GM21737 (cell line): ENCODE measurements at regions not wholly inside any gene's neighbourhood (a gene's known extent, or its start where the extent isn't known, plus 50 kb on each side); places are given as distances from the start of the nearest gene placed in this dataset.
"Not testable (repeated sequence)": the region's sequence is repeated elsewhere in the genome, so short reads cannot be mapped to it uniquely, and the experiment has no call there.

ENCODE experiments used
- ATAC-seq: cut with Tn5 transposase; IDR thresholded peaks from one replicate; pipeline ENCODE4 v1.9.1; 2021; ENCODE audit warnings: mild to moderate bottlenecking, moderate library complexity; ENCODE audit not compliant: unreplicated experiment

- not testable (repeated sequence) for ATAC-seq
Observed at GRCh38 chr15:38797506-38797905, 232.9 kb upstream of the RASGRP1 start.

DNA sequence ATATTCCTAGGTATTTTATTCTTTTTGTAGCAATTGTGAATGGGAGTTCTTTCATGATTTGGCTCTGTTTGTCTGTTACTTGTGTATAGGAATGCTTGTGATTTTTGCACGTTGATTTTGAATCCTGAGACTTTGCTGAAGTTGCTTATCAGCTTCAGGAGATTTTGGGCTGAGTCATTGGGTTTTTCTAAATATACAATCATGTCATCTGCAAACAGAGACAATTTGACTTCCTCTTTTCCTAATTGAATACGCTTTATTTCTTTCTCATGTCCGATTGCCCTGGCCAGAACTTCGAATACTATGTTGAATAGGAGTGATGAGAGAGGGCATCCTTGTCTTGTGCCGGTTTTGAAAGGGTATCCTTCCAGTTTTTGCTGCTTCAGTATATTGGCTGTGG is 234.6 kb upstream of the RASGRP1 start:
- not testable (repeated sequence) for ATAC-seq

DNA sequence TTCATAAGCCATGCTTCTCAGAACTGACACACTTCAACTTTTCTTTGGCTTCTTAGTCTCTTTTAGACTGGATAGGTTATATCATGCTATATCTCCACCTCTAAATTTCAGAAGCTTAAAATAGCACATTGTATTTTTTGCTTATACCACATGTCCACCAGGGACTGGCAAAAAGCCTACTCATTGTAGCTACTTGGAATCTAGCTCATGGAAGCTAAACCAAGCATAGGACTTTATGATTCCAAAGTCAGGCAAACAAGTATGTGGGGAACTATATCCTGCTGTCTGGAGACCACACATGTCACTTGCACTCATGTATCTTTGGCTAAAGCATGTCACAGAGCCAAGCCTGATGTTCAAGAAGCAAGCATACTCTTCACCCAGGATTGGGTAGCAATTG is 245.0 kb upstream of the RASGRP1 start:
- ATAC-seq = no peak

- no peak for ATAC-seq
Observed at GRCh38 chr15:38810686-38811085, 246.1 kb upstream of the RASGRP1 start.

DNA sequence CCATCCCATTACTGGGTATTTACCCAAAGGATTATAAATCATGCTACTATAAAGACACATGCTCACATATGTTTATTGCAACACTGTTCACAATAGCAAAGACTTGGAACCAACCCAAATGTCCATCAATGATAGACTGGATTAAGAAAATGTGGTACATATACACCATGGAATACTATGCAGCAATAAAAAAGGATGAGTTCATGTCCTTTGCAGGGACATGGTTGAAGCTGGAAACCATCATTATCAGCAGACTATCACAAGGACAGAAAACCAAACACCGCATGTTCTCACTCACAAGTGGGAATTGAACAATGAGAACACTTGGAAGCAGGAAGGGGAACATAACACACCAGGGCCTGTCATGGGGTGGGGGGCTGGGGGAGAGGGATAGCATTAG is 249.6 kb upstream of the RASGRP1 start:
- not testable (repeated sequence) for ATAC-seq

- no peak for ATAC-seq
Observed at GRCh38 chr15:38814891-38815290, 250.3 kb upstream of the RASGRP1 start.

DNA sequence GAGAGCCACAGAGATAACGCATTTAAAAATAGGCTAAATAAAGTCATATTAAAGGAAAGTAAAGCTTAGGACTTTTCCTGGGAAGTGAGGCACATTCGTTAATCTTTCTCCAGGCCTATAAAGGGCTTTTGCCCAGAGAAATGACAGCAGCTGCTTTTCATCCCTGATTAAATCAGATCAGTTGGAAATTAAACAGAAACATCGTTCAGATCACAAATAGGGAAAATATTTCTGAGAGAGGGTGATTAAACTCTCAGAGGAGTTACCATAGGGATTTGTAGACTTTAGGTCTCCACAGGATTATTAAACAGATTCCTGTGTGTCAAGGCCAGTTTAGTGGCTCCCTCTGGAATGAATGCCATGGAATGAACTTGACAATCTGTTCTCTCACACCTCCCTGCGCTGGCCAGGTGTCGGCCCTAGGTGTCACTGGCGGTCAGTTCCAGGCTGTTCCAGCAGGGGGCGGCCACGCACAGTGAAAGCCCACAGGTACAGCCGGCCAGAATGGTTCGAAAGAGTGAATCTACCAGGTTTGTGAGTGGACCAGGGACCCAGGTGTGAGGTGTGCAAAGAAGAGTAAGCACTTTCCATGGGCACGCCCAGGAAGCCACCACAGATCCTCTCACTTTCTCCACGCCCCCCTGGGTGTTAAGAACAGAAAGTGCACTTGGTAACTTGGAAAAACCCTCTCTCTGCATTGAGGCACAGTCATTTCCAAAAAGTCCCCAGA is 253.0 kb upstream of the RASGRP1 start:
- ATAC-seq = peak; percentile 86

DNA sequence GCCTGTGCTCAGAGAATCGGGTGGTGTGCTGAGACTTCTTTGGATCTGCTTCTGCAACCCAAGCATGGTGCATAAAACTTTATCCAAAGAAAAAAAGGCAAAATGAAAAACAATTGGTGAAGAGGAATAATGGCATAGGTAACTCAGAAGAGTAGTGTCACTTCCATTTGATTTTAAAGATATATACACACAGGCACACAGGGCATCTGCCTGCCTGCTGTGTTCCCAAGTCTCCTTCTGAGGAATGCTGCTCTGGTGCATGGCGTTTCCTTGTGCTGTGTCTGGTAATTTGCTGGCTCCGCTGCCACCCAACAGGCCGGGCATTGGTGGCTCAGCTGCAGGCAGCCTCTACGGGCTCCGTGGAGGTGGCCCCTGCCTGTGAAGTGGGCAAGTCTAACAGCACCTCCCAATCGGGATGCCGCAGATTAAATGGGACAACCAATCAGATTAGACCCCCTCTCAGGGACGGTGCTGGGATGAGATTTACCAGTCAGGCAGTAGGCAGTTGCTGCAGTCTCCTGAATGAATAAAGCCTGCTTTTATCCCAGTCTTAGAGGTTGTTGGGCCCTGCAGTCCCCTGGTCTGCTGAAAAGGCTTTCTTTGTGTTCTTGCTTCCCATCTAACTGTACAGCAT is 253.7 kb upstream of the RASGRP1 start:
- ATAC-seq = no peak

- no peak for ATAC-seq
Observed at GRCh38 chr15:38819387-38819950, 254.9 kb upstream of the RASGRP1 start.

- ATAC-seq = no peak
Observed at GRCh38 chr15:38823263-38823662, 258.6 kb upstream of the RASGRP1 start.

DNA sequence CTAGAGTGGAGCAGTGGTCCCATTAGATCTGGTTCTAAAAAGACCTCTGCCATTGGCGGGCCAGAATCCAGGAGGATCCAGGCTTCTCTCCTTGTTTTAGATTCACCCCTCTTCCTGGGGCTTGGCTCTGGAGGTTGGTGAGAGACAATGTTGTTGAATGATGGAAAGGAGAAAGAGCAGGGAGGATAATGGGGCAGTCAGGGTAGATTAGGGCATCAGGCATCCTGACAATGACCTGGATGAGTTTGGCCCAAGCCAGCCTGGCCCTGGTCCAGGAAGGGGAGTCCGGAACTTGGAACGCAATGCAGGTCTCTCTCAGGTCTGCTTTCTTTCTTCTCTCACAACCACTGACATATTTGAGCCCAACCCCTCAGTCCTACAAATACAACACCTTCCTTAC is 260.1 kb upstream of the RASGRP1 start:
- ATAC-seq = no peak

DNA sequence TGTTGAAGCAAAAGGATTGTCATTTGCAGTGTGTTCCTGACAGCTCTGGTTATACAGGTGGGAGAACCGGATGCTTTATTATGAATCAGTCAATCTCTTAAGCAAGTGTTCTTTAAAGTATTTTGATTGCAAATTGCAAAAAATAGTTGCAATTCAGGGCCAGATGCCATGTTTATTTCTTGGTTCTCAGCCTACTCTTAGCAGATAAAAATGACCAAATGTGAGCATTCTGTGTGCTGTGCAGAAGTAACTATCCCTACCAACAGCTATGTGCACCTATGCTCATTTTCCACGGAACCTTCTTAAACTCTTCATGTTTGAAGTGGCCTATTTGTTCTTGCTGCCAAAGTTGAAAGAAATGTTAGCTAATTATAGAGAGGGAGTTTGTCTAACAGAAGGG is 262.3 kb upstream of the RASGRP1 start:
- ATAC-seq = no peak

GRCh38 chr15:38828031-38828532 is 263.5 kb upstream of the RASGRP1 start:
- ATAC-seq = no peak

GRCh38 chr15:38829086-38829485 is 264.5 kb upstream of the RASGRP1 start:
- ATAC-seq = no peak

DNA sequence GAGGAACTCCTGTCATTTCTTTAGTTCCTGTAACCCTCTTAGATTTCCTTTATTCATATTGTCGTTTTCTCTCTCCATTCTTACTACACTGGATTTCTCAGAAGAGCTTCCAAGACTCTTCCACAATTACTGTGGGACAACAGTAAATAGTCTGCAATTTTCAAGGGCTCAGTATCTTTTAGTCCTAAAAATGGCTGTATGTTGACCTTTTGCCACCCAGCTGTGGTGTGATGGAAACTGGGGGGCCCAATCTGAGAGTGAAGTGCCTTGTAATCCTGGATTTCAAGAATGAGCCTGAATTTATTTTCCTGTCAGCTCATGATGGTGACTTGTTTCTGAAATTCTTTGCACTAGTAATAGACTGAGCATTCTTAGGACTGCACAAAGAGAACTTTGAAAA is 277.6 kb upstream of the RASGRP1 start:
- no peak for ATAC-seq

GRCh38 chr15:38843051-38843501 is 278.5 kb upstream of the RASGRP1 start:
- no peak for ATAC-seq

GRCh38 chr15:38843736-38844590 is 279.3 kb upstream of the RASGRP1 start:
- no peak for ATAC-seq

GRCh38 chr15:38844736-38845135 is 280.1 kb upstream of the RASGRP1 start:
- no peak for ATAC-seq

- no peak for ATAC-seq
Observed at GRCh38 chr15:38846346-38846745, 281.7 kb upstream of the RASGRP1 start.

- ATAC-seq = no peak
Observed at GRCh38 chr15:38847666-38848065, 283.1 kb upstream of the RASGRP1 start.

GRCh38 chr15:38849046-38849445 is 284.4 kb upstream of the RASGRP1 start:
- no peak for ATAC-seq
